Ovary (tissue), 3 donors: ENCODE measurements at regions not wholly inside any gene's neighbourhood (a gene's known extent, or its start where the extent isn't known, plus 50 kb on each side); places are given as distances from the start of the nearest gene placed in this dataset.

Experiments
- CTCF ChIP-seq, 3 donors: fragments of 450-650 bp in 2 of 3; fragments of 200-600 bp in 1 of 3; IDR thresholded peaks; one replicate each; pipeline versions ENCODE4 v1.5.1 to v1.8.0; 2016 to 2022; ENCODE audit warnings: antibody characterized with exemption in 3 of 3, mild to moderate bottlenecking in 1 of 3
- EP300 ChIP-seq: sonication (generic); formaldehyde crosslinking; IDR thresholded peaks from one replicate; pipeline ENCODE4 v1.6.1; 2017; ENCODE audit warnings: antibody characterized with exemption
- donor health status: DM: no; HTN: no; CAD: no.

DNA sequence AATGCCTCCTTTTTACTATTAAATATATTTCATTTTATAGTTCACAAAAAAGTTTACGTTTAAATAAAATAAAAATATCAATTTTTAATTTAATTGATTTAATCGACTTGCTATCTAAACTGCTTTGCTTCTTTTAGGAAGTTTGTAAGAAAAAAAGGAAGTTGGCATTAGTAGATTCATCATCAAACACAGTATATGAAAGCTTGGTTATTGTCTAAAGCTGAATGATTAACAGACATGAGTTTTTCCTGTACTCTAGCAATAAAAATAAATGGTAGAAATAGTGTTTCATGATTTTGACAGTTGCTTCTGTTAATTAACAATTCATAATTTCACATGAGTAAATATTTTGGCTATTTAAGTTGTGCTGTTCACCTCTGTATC lies 1285.5 kb upstream of the GJE1 start:
- TF ChIP-seq EP300 (no peak), CTCF (IDR thresholded peaks at IDR 0.05) (no peak)
